T-helper 2 cell treated with Interferon-gamma antibody and Interleukin-4, amounts not matched to agents 100 ng/mL and 5 ng/mL, for 36 hours (primary cell): ENCODE measurements at regions not wholly inside any gene's neighbourhood (a gene's known extent, or its start where the extent isn't known, plus 50 kb on each side); places are given as distances from the start of the nearest gene placed in this dataset.

Experiments used
- intact Hi-C: fragments of 100-400 bp; cut with micrococcal nuclease; formaldehyde crosslinking; loops from one replicate; pipeline ENCODE4 v1.15.1; 2023

GRCh38 chr12:124489915-124490583 is 77.4 kb downstream of the NCOR2 start:
- intact Hi-C loops: no loop called here

- intact Hi-C loops: no loop called here
Measured at GRCh38 chr12:124489220-124489619, 78.2 kb downstream of the NCOR2 start.

GRCh38 chr12:124488520-124488919 is 78.9 kb downstream of the NCOR2 start:
- intact Hi-C loops: no loop called here

- intact Hi-C loops: no loop called here
Measured at GRCh38 chr12:124487834-124488165, 79.6 kb downstream of the NCOR2 start.

GRCh38 chr12:124487066-124487833 is 80.2 kb downstream of the NCOR2 start:
- intact Hi-C loops: no loop called here

- intact Hi-C loops: no loop called here
Measured at GRCh38 chr12:124486346-124486963, 81.0 kb downstream of the NCOR2 start.

- intact Hi-C loops: no loop called here
Measured at GRCh38 chr12:124485371-124485770, 82.0 kb downstream of the NCOR2 start.

- intact Hi-C loops: no loop called here
Measured at GRCh38 chr12:124484526-124484953, 82.9 kb downstream of the NCOR2 start.

GRCh38 chr12:124484067-124484466 is 83.3 kb downstream of the NCOR2 start:
- intact Hi-C loops: no loop called here

- intact Hi-C loops: no loop called here
Measured at GRCh38 chr12:124482901-124483799, 84.3 kb downstream of the NCOR2 start.

GRCh38 chr12:124482567-124482893 is 84.9 kb downstream of the NCOR2 start:
- intact Hi-C loops: no loop called here

- intact Hi-C loops: no loop called here
Measured at GRCh38 chr12:124481772-124482566, 85.4 kb downstream of the NCOR2 start.

- intact Hi-C loops: no loop called here
Measured at GRCh38 chr12:124481257-124481750, 86.1 kb downstream of the NCOR2 start.

GRCh38 chr12:124480469-124481256 is 86.7 kb downstream of the NCOR2 start:
- intact Hi-C loops: loop anchor here (1.0 kb wide), 1 partner anchor 23 kb away; no protein-coding TSS in a partner anchor

GRCh38 chr12:124479680-124480468 is 87.5 kb downstream of the NCOR2 start:
- intact Hi-C loops: loop anchor here (1.0 kb wide), 1 partner anchor 23 kb away; no protein-coding TSS in a partner anchor

- intact Hi-C loops: no loop called here
Measured at GRCh38 chr12:124478985-124479645, 88.3 kb downstream of the NCOR2 start.

GRCh38 chr12:124478416-124478815 is 89.0 kb downstream of the NCOR2 start:
- intact Hi-C loops: no loop called here
